GM23338 (cell line): ENCODE measurements at regions not wholly inside any gene's neighbourhood (a gene's known extent, or its start where the extent isn't known, plus 50 kb on each side); places are given as distances from the start of the nearest gene placed in this dataset.

Experiments used
- ATAC-seq: fragments of 200-7000 bp; cut with Tn5 transposase; 3 replicates; pipeline ENCODE4 v1.9.1; 2020
- DNase-seq: peaks from one replicate; pipeline ENCODE4 v3.0.0-alpha.2; 2015; ENCODE audit warnings: low spot score
- H2AFZ ChIP-seq: fragments of 200-600 bp; sonication (generic); 2 replicates; pipeline ENCODE4 v1.8.0; 2016; ENCODE audit warnings: antibody characterized with exemption, mild to moderate bottlenecking, moderate library complexity
- H3F3A ChIP-seq: fragments of 200-600 bp; sonication (generic); replicated peaks from 2 replicates; pipeline ENCODE4 v1.8.0; 2017; ENCODE audit warnings: antibody characterized with exemption, mixed run types, low read depth
- H3K27ac ChIP-seq: fragments of 200-600 bp; sonication (generic); 2 replicates; pipeline ENCODE4 v1.6.1; 2016; ENCODE audit warnings: low read depth
- H3K27me3 ChIP-seq: fragments of 200-600 bp; sonication (generic); 2 replicates; pipeline ENCODE4 v1.8.0; 2016; ENCODE audit warnings: mild to moderate bottlenecking, mixed run types, moderate library complexity; ENCODE audit not compliant: insufficient read depth
- H3K36me3 ChIP-seq: fragments of 200-600 bp; sonication (generic); 2 replicates; pipeline ENCODE4 v1.8.0; 2016; ENCODE audit warnings: mild to moderate bottlenecking; ENCODE audit not compliant: insufficient read depth
- H3K4me1 ChIP-seq: fragments of 200-600 bp; sonication (generic); 2 replicates; pipeline ENCODE4 v1.8.0; 2016; ENCODE audit warnings: mild to moderate bottlenecking, moderate library complexity; ENCODE audit not compliant: insufficient read depth
- H3K4me2 ChIP-seq: fragments of 200-600 bp; sonication (generic); 2 replicates; pipeline ENCODE4 v1.7.1; 2017; ENCODE audit warnings: mixed run types
- H3K4me3 ChIP-seq: fragments of 200-600 bp; sonication (generic); 2 replicates; pipeline ENCODE4 v1.6.1; 2016; ENCODE audit warnings: mixed run types
- H3K79me2 ChIP-seq: fragments of 200-600 bp; sonication (generic); replicated peaks from 2 replicates; pipeline ENCODE4 v1.8.0; 2017; ENCODE audit warnings: mild to moderate bottlenecking; ENCODE audit not compliant: insufficient read depth
- H3K9me2 ChIP-seq: fragments of 200-600 bp; sonication (generic); 2 replicates; pipeline ENCODE4 v1.8.0; 2017; ENCODE audit not compliant: insufficient read depth
- H4K20me1 ChIP-seq: fragments of 200-600 bp; sonication (generic); replicated peaks from 2 replicates; pipeline ENCODE4 v1.8.0; 2017; ENCODE audit warnings: mild to moderate bottlenecking; ENCODE audit not compliant: insufficient read depth
- H3K27ac Mint-ChIP-seq: 2 replicates; pipeline ENCODE4 v1.8.0; 2020; ENCODE audit warnings: inconsistent platforms, mild to moderate bottlenecking, moderate library complexity, mixed read lengths
- H3K27me3 Mint-ChIP-seq: 3 replicates; pipeline ENCODE4 v1.8.0; 2022; ENCODE audit warnings: low read depth, mild to moderate bottlenecking, moderate library complexity, mixed read lengths, inconsistent platforms; ENCODE audit not compliant: insufficient read depth, poor library complexity
- H3K36me3 Mint-ChIP-seq: 3 replicates; pipeline ENCODE4 v1.8.0; 2021; ENCODE audit warnings: low read depth, mild to moderate bottlenecking, inconsistent platforms, moderate library complexity, mixed read lengths
- H3K4me1 Mint-ChIP-seq: 3 replicates; pipeline ENCODE4 v1.8.0; 2020; ENCODE audit warnings: mild to moderate bottlenecking, inconsistent platforms, mixed read lengths
- H3K4me3 Mint-ChIP-seq: 3 replicates; pipeline ENCODE4 v1.8.0; 2021; ENCODE audit warnings: moderate library complexity, mild to moderate bottlenecking, inconsistent platforms, mixed read lengths
- H3K9me3 Mint-ChIP-seq: 3 replicates; pipeline ENCODE4 v1.8.0; 2020; ENCODE audit warnings: moderate library complexity, mild to moderate bottlenecking, inconsistent platforms, mixed read lengths
- EZH2phosphoT487 ChIP-seq: fragments of 200-600 bp; sonication (generic); IDR thresholded peaks from one replicate; pipeline ENCODE4 v1.8.1; 2018; ENCODE audit warnings: antibody characterized with exemption; ENCODE audit not compliant: unreplicated experiment
- STAT1 ChIP-seq: IDR thresholded peaks from one replicate; pipeline ENCODE4 v1.6.1; 2016; ENCODE audit warnings: antibody characterized with exemption; ENCODE audit not compliant: unreplicated experiment
- ZNF462 ChIP-seq: fragments of 250-450 bp; sonication (Bioruptor Pico); IDR thresholded peaks from 2 replicates; pipeline ENCODE4 v1.5.0; 2020; ENCODE audit warnings: mild to moderate bottlenecking, moderate library complexity

DNA sequence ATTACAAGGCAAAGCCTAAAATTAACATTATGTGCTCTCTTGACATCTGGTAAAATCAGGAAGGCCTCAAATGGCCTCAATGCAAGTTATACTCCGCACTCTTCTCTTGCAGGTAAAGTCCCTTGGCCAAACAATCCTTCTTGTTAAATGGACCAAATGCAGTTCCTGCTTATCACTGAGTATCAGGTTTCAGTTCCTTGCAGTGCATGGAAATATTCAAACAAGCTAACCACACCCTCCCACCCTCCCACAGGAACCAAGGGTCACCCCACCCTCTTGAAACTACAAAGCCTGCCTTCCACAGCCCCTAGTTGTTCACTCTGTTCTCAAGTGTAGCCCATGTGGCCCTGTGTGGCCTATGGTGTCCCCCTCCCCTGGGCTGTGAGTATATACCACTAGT, 171.9 kb upstream of the CADPS start:
- peak; percentile 37 for DNase-seq
- H3F3A ChIP-seq = no peaks in the 10 kb centered on the region
- no peaks in the 10 kb centered on the region for H3K79me2 ChIP-seq

More for the DNA sequence above, 171.9 kb upstream of the CADPS start:
- Mint-ChIP-seq H3K9me3 (peaks cover 2% of the 10 kb centered on the region; the same call in 1 of the 3 replicates), H3K36me3 (peaks cover 8% of the 10 kb centered on the region), H3K27me3 (no peaks in the 10 kb centered on the region), H3K4me3 (no peak overlapping the region), H3K27ac (no peak overlapping the region), H3K4me1 (peaks cover 23% of the 10 kb centered on the region)
- no peak overlapping the region for H3K27ac ChIP-seq
- ATAC-seq = peak; percentile 78
- H4K20me1 ChIP-seq = no peaks in the 10 kb centered on the region
- H2AFZ ChIP-seq = no peak overlapping the region
- no peak overlapping the region for H3K4me3 ChIP-seq
- TF ChIP-seq ZNF462 (CRISPR knock-in tag) (no peak), EZH2phosphoT487 (no peak), STAT1 (no peak)
- H3K36me3 ChIP-seq = no peaks in the 10 kb centered on the region
- peaks cover 19% of the 10 kb centered on the region for H3K4me1 ChIP-seq
- H3K4me2 ChIP-seq = 0 out of 2 replicates have a peak overlapping the region, but pooled peaks have one; percentile 21
- H3K27me3 ChIP-seq = no peaks in the 10 kb centered on the region
- H3K9me2 ChIP-seq = no peaks in the 10 kb centered on the region
